GM18907 (cell line): ENCODE measurements at regions not wholly inside any gene's neighbourhood (a gene's known extent, or its start where the extent isn't known, plus 50 kb on each side); places are given as distances from the start of the nearest gene placed in this dataset.
"Not testable (repeated sequence)": the region's sequence is repeated elsewhere in the genome, so short reads cannot be mapped to it uniquely, and the experiment has no call there.

Experiments used
- ATAC-seq: cut with Tn5 transposase; IDR thresholded peaks from one replicate; pipeline ENCODE4 v1.9.1; 2021; ENCODE audit warnings: mild to moderate bottlenecking, moderate library complexity; ENCODE audit not compliant: unreplicated experiment

DNA sequence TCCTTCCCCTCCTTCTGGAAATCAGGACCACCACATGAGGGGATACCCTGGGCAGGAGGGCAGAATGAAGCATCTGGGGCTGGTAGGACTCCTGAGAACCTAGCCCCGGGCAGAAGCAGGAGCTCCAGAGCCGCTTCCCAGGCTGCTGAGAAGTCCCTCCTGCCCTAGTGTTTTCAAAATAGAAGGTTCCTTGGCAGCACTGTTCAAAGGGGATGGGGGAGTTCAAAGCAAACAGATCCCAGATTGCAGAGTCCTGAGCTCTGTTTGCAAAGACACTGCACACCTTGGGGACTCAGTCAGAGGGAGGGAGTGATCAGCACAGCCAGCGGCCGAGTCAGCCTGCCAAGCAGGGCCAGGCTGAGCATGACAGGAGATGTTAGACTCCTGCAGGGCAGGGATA lies 177.8 kb downstream of the PTPRU start:
- no peak for ATAC-seq

- no peak for ATAC-seq
Observed at GRCh38 chr1:29413661-29414060, 177.3 kb downstream of the PTPRU start.

DNA sequence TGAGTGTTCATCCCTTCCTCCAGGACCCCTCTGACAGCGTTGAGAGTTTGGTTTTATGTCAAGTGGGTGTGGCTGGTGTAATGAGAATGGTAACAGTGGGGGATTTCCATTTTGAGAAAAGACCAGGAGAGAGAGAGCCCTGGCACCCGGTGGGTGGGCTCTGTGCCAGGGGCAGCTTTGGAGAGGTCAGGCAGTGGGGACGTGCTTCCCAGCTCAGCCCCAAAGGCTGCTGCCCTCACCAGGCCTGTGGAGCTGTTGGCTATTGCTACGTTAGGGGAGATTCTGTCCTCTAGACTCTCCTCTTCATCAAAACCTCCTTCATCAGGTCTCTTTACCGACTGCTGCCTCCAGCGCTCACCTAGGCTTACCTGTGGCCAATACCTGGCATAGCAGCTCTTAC lies 176.3 kb downstream of the PTPRU start:
- ATAC-seq, result no peak

GRCh38 chr1:29410476-29410875 lies 174.2 kb downstream of the PTPRU start:
- ATAC-seq, result no peak

- ATAC-seq, result no peak
Observed at GRCh38 chr1:29409616-29410015, 173.3 kb downstream of the PTPRU start.

DNA sequence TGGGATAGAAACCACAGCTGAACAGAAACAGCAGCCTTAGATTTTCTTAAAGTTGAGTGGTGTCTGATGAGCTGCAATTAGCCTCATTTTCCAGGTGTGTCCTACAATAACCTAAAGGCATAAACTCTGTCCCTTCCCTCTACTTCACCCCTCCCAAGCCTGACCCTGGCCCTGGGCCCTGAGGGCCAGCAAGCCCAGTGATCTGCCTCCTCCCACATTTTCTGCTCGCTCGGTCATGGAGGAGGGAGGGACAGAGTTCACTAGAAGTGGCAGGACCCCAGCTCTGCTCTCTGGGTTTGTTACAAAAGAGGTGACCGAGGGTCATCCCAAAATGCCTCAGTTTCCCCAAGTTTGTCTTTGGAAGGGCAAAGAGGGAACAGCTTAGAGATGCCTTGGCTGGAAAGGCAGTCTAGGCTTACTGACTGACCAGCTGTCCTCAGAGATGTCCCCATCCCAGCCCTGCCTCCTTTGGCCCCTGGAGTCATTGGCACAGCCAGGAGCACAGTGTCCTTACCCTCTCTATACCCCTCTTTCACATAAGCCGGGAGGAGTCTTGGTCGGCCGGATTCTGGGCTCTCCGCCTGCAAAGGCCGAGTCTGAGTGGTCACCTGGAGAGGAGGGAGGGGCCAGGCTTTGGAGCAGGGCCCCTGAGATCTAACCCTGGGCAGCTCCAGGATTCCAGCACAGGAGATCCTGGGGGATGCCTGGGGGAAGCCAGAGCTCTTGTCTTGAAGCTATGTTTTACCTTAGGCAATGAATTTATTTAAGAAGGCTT lies 172.7 kb downstream of the PTPRU start:
- ATAC-seq, result no peak

GRCh38 chr1:29406814-29407213 lies 170.5 kb downstream of the PTPRU start:
- no peak for ATAC-seq

- ATAC-seq, result not testable (repeated sequence)
Observed at GRCh38 chr1:29400203-29400602, 163.9 kb downstream of the PTPRU start.

DNA sequence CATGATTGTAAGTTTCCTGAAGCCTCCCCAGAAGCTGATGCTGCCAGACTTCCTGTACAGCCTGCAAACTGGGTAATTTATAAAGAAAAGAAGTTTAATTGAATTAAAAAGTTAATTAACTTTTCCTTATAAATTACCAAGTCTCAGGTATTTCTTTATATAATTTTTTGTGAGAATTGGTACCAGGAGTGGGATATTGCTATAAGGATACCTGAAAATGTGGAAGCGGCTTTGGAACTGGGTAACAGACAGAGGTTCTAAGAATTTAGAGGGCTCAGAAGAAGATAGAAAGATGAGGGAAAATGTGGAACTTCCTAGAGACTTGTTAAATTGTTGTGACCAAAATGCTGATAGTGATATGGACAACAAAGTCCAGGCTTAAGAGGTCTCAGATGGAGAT lies 163.1 kb downstream of the PTPRU start:
- no peak for ATAC-seq

DNA sequence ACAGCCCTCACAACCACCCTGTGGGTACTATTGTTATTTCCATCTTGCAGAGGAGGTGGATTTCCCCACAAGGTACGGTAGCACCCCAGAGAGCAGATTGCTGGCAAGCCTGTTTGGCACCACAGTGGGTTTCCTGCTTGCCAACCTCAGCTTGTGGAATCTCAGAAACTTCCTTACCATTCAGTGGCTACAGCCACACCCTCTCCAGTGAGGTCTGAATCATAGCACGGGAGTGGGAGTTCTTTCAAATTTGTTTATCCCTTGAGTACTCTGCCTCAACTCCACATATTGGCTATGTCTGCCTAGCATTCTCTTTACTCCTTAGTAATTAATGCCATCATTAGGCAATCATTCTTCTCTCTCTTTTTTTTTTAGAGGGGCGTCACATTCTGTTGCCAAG lies 162.1 kb downstream of the PTPRU start:
- no peak for ATAC-seq

DNA sequence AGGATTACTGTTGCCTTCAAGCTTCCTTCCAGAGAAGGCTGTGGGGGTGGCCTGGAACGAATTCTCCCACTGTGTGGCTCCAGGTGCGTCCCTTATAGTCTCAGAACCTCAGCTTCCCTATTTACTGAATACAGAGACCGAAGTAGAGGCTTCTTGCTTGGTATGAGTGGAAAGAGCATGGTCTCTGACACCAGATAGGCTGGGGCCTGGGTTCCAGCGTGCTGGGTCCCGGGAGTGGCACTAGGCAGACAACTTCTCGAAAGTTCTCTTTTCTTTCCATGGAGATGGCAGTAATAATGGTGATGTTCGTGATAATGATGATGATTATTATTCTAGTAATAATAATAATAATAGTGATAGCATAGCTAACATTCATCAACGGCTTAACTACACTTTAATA lies 161.7 kb downstream of the PTPRU start:
- ATAC-seq, result no peak

DNA sequence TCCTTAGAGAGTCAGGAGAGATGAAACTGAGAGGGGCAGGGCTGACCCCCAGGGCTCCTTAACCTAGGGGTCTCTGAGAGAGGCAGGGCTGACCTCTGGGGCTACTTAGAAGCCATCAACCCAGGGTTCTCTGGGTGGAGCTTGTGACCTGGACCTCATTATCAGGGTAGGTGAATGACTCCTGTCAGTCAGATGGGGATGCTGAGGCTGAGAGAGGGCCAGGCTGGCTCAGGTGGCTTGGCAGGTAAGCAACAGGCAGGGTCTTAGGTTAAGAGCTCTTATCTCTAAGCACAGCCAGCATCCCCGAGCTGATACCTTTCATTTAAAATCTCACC lies 160.9 kb downstream of the PTPRU start:
- no peak for ATAC-seq

GRCh38 chr1:29396438-29397255 lies 160.3 kb downstream of the PTPRU start:
- no peak for ATAC-seq

DNA sequence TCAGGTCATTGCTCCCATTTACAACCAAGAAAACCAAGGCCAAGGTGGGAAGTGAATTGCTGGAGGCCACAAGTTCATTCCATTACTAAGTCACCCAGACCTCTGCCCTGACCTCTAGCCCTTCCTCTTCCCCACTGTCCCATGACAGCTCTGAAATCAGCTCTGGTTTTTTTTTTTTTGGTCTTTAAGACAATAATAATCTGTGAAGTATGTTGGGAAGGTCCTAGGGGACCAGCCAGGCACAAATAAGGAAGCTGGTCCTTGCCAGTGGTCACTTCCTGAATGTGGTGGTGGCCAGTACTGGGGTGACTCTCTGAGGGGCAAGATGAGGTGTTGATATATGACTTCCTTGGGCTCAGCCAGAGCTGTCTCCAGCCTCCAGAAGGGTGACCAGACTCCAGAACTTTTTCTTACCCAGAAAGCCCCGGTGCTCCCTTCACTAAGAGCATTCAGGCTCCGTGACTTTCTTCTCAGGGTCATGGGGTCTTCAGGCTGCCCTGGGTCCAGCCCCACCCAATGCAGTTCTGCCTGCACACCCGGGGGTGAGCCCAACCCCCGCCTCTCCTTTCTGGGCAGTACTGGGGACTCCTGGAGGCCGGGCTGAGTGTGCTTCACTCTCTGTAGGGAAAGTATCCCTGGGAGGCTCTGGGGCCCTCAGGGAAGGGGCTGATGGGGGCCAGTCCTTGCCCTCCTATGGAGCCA lies 159.6 kb downstream of the PTPRU start:
- no peak for ATAC-seq

- no peak for ATAC-seq
Observed at GRCh38 chr1:29394521-29395225, 158.4 kb downstream of the PTPRU start.

- ATAC-seq, result no peak
Observed at GRCh38 chr1:29393451-29393826, 157.1 kb downstream of the PTPRU start.

- ATAC-seq, result no peak
Observed at GRCh38 chr1:29392486-29393450, 156.4 kb downstream of the PTPRU start.

DNA sequence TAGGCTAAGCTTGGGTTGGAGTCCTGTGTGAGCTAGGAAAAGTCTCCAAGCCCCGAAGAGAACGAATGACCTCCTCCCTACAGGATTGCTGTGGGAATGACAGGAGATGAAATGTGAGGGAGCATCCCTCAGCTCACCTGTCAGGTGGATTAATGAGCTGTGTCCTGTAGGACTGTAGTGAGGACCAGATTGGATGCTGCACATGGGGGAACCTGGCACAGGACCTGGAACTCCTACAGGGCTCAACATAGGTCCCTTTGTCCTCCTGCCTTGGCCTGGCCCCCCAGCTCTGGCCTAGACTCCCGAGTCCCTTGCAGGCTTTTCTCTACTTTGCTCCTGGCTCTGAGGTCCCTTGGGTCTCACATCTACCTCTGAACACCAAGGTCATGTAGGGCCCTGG lies 155.7 kb downstream of the PTPRU start:
- no peak for ATAC-seq

DNA sequence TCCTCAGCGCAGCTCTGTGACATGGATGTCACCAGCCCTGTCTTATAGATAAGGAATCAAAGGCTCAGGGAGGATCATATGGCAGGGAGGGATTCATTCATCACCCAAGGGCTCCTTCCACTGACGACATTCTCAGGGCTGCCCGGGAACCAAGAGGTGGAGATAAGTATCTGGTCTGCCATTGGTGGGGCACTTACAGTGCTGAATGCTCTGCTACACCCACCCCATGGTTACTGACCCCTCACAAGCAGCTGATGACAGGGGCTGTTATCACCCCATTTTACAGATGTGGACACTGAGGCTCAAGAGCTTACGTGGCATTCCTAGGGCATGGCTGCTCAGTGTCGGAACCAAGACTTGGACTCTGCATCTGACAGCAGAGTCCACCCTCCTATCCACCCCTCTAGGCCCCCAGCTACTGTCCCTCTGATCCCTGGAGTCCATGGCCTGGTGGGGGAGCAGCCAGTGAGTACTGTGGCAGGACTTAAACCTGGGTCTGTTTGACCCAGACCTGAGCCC lies 155.1 kb downstream of the PTPRU start:
- ATAC-seq, result no peak
